ENCODE measurements at regions not wholly inside any gene's neighbourhood (a gene's known extent, or its start where the extent isn't known, plus 50 kb on each side); places are given as distances from the start of the nearest gene placed in this dataset.
"Not testable (repeated sequence)": the region's sequence is repeated elsewhere in the genome, so short reads cannot be mapped to it uniquely, and the experiment has no call there.

DNA sequence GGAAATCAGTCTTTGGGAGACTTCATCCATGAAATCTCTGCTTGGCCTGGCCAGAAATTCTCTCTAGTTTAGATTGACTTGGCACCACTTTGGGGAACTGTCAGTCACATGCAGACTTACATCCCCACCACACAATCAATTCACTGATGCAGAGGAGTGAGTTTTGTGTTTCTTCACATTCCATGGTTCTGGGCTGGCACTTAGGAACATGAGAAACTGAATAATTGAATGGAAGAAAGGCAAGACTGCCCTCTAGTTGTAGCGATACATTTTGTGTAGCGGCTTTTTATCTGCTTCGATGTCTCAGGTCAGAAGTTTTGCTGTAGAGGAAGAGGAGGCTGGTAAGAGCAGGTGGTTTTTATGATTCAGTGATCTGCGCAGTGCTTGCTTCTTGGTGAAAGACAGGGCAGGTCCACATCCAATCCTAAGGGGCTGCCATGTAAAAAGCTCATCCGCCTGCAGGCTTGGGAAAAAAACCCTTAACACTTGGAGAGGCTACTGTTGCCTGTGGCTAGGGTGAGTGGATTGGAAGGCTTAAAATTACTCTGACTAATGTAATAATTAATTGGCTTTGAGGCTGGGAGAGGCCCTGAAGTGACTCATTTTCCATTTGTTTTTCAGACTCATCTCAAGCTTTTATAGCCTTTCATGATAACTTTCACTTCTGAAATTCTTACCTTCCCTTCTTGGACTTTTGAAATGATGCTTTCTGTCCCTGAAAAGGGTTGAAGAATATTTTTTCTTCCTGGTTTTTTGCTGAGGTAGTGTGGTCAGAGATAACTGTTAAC is 75.4 kb upstream of the LPCAT1 start:
- intact Hi-C loops (cut with micrococcal nuclease): not testable (repeated sequence)

- intact Hi-C loops (cut with micrococcal nuclease): not testable (repeated sequence)
Observed at GRCh38 chr5:1597093-1597473, 73.3 kb upstream of the LPCAT1 start.

- intact Hi-C loops (cut with micrococcal nuclease): not testable (repeated sequence)
Observed at GRCh38 chr5:1596462-1597092, 72.8 kb upstream of the LPCAT1 start.

GRCh38 chr5:1594357-1595106 is 70.8 kb upstream of the LPCAT1 start:
- intact Hi-C loops (cut with micrococcal nuclease): no loop called here

DNA sequence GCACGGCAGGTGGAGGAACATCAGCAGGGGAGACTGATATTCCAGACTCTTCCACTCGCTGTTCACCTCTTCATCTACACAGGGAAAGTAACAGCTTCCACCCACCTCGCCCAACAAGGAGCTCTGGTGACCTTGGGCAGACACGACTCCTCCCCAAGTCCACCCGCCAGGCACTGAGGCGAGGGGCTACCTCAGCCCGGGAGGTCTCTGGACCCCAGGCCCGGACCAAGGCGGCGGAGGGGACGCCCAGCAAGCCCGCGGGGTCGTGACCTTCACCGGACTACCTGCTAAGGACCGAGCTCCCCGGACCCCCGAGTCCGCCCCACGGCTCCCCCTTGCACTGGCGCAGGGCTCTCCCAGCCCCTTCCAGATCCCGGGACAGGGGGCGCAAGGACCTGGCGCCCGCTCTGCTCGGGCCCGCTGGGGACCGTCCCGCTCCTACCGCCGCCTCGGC is 70.2 kb upstream of the LPCAT1 start:
- intact Hi-C loops (cut with micrococcal nuclease): no loop called here

DNA sequence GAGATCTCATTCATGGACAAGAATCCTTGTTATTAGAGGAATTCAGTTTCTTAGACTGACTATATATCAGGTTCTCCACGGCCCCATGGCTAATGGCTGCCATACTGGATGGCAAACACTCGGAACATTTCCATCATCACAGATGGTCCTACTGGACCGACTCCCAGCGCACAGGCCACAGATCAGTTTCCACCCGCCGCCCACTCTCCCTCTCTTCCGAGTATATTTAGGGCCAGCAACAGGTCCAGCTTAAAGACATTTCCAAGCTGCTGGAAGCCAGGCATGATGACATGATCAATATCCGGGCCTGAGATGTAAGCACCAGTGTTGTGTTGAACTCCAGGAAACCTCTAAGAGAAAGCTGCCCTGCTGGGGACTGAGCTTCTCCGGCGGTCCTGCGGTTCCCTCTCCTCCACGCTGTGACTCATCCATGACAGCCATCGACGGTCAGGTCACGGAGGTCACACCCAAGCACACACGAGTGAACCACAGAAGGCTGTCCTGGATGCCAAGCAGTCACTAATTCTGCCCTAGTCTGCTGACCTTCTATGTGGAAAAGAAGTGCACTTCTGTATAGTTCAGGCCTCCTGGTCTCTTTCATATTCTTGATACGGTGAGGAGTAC is 64.4 kb upstream of the LPCAT1 start:
- intact Hi-C loops (cut with micrococcal nuclease): not testable (repeated sequence)

- intact Hi-C loops (cut with micrococcal nuclease): not testable (repeated sequence)
Observed at GRCh38 chr5:1583081-1583875, 59.5 kb upstream of the LPCAT1 start.

GRCh38 chr5:1579389-1579788 is 55.6 kb upstream of the LPCAT1 start:
- intact Hi-C loops (cut with micrococcal nuclease): not testable (repeated sequence)

DNA sequence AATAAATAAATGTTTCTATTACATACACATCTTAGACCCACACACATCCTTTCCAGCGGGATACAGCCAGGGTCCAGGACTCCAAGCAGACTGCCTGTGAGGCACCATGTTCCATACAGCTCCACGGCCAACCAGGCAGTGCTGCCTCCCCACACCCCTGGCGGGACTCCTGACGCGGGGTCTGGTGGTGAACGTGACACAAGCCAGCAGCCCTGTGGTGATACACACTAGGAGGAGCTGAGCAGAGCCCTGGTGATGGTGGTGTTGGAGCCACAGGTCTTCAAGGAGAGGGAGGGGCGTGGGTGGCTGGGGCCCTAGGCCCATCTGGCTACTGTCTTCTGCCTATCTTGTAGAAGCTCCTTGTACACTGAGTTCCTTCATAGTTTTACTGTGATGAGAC is 53.1 kb upstream of the LPCAT1 start:
- intact Hi-C loops (cut with micrococcal nuclease): not testable (repeated sequence)

DNA sequence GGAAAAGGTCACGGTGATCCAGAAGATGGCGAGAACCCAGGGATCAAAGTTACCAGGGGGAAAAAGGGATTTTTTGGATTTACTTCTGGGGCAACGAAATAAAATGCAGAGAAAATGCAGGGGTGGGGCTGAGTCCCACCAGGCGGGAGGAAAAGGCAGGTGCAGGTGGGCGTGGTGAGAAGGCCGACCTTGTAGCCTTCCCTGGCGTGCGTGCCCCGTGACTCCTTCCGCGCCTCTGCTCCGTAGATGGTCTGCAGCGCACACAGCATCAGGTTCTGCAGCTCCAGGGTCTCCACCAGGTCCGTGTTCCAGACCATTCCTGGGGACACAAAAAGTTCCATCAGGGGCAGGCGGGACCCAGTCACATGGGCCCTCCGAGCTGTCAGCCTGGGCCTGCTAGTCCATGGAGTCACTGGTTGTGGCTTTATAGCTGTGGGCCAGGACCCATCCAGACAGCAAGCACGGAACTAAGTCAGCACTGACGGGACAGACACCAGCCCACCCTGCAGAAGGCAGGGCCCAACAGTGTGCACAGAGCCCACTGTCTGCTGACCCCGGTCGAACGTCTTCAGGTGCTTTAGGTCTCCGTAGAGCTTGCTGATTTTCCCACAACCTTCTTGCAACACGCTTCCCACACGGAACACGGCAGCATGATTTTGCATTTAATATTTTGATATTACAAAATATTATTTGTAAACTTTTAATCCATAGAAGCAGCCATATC is 52.4 kb upstream of the LPCAT1 start:
- intact Hi-C loops (cut with micrococcal nuclease): not testable (repeated sequence)

GRCh38 chr5:1575491-1575890 is 51.7 kb upstream of the LPCAT1 start:
- intact Hi-C loops (cut with micrococcal nuclease): not testable (repeated sequence)

DNA sequence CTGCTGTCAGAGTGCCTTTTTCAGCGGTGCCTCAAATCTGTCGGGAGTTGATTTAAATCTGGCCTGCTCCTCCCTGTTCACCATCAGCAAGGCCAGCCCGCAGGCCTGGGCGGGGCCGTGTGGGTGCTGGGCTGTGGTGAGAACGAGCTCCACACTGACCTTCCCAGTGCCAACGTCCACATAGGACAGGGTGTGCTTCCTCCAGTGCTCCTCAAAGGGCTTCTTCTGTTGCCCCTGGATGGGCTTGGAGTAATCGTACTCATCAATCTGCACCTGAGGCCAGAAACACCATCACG is 50.2 kb upstream of the LPCAT1 start:
- intact Hi-C loops (cut with micrococcal nuclease): not testable (repeated sequence)

DNA sequence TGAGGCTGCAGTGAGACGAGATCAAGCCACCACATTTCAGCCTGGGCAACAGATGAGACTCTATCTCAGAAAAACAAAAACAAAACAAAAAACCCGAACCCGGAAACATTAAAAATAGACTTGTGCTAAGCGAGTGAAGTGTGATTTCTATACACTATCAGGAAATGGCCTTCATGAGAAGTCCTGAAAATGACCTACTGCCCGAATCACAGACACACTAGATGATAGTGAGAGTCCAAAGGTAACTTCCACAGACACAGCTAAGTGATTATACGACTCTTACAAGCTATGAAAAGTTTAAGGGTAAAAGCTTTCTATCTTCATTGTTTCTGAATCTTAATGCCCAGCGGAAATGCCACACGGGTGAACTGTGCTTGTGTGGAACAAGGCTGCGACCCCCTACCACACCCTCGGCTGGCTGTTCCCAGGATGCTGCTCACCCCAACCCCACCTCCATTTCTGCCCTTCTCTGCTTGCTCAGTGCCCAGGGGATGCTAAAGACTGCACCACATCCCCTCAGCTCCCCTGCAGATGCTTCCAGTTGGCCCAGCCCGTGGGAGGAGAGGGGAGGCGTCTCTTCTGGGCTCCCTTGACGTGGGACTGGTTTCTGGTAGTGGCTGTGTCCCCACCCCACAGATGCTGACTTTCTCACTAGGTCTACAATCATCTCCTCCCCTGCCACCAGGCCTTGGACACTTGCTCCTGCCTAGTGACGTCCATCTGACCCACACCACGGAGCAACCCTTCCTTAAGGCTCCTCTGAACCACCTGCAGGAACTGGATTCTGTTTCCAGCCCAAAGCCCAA is 49.7 kb upstream of the LPCAT1 start:
- intact Hi-C loops (cut with micrococcal nuclease): not testable (repeated sequence)
